Small intestine (tissue), 7 donors: ENCODE measurements at regions not wholly inside any gene's neighbourhood (a gene's known extent, or its start where the extent isn't known, plus 50 kb on each side); places are given as distances from the start of the nearest gene placed in this dataset.
"Not testable (repeated sequence)": the region's sequence is repeated elsewhere in the genome, so short reads cannot be mapped to it uniquely, and the experiment has no call there.

ENCODE experiments used
- DNase-seq, 2 donors: peaks; one replicate each; pipeline versions ENCODE4 v3.0.0 to v3.0.0-alpha.2; 2013
- FAIRE-seq: peaks from 2 replicates; lab custom pipeline; 2012; peaks lifted over from hg19 to GRCh38; lab: Jason Lieb, UNC
- H3K27ac ChIP-seq, 3 donors: one replicate each; pipeline ENCODE4 v1.5.1; 2013; ENCODE audit warnings: low read length in 2 of 3, mild to moderate bottlenecking in 2 of 3, control low read depth in 1 of 3, inconsistent platforms in 1 of 3, low read depth in 1 of 3, moderate library complexity in 1 of 3
- H3K27me3 ChIP-seq, 3 donors: one replicate each; pipeline ENCODE4 v1.6.1; 2013; ENCODE audit warnings: low read length in 3 of 3, inconsistent platforms in 1 of 3; ENCODE audit not compliant: control insufficient read depth in 3 of 3, insufficient read depth in 3 of 3
- H3K36me3 ChIP-seq, 3 donors: one replicate each; pipeline ENCODE4 v1.6.1; 2013; ENCODE audit warnings: low read length in 3 of 3, inconsistent platforms in 1 of 3, low read depth in 1 of 3, mild to moderate bottlenecking in 1 of 3, moderate library complexity in 1 of 3; ENCODE audit not compliant: control insufficient read depth in 3 of 3, insufficient read depth in 2 of 3
- H3K4me1 ChIP-seq, 3 donors: one replicate each; pipeline ENCODE4 v1.6.1; 2013; ENCODE audit warnings: low read length in 2 of 3, inconsistent platforms in 1 of 3, low read depth in 1 of 3, mild to moderate bottlenecking in 1 of 3, moderate library complexity in 1 of 3; ENCODE audit not compliant: control insufficient read depth in 3 of 3, insufficient read depth in 2 of 3
- H3K4me3 ChIP-seq, 3 donors: one replicate each; pipeline ENCODE4 v1.5.1; 2013; ENCODE audit warnings: low read length in 3 of 3, control low read depth in 1 of 3, inconsistent platforms in 1 of 3, low read depth in 1 of 3, mild to moderate bottlenecking in 1 of 3, moderate library complexity in 1 of 3
- H3K9me3 ChIP-seq, 2 donors: one replicate each; pipeline ENCODE4 v1.6.1; 2013; ENCODE audit warnings: low read depth in 1 of 2, low read length in 1 of 2; ENCODE audit not compliant: control insufficient read depth in 2 of 2, insufficient read depth in 1 of 2
- WGBS, 3 donors: extraction: QIAGEN DNeasy Blood & Tissue Kit; methylation state at CpG; one replicate each; pipeline ENCODE4 v1.1.7; 2013; 5-methylcytosine and 5-hydroxymethylcytosine counted together
- donor health status: healthy with polysubstance abuse.
- donor health status: control.
- donor health status: control.
- donor health status: Bipolar disorder and iron deficiency.
- donor health status: healthy.

DNA sequence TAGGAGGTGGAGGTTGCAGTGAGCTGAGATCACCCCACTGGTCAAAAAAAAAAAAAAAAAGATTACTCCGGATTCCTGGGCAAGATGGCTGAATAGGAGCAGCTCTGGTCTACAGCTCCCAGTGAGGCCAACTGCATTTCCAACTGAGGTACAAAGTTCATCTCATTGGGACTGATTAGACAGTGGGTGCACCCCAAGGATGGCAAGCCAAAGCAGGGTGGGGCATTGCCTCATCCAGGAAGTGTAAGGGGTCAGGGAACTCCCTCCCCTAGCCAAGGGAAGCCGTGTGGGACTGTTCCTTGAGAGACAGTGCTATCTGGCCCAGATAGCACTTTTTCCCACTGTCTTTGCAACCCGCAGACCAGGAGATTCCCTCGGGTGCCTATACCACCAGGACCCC is 70.7 kb downstream of the CARTPT start:
- Histone ChIP-seq H3K4me3 (no peak overlapping the region), H3K9me3 (peaks cover 0 to 12% of the 10 kb centered on the region in 2 donors), H3K4me1 (no peaks in the 10 kb centered on the region), H3K27me3 (no peaks in the 10 kb centered on the region), H3K36me3 (no peaks in the 10 kb centered on the region), H3K27ac (no peak overlapping the region)
- DNase-seq: peak in 1 of 2 donors; percentile 81
- FAIRE-seq: no peak
- 61 to 79% (median 63%) methylated on average over 4 of the region's 4 CpGs for WGBS, 3 donors

DNA sequence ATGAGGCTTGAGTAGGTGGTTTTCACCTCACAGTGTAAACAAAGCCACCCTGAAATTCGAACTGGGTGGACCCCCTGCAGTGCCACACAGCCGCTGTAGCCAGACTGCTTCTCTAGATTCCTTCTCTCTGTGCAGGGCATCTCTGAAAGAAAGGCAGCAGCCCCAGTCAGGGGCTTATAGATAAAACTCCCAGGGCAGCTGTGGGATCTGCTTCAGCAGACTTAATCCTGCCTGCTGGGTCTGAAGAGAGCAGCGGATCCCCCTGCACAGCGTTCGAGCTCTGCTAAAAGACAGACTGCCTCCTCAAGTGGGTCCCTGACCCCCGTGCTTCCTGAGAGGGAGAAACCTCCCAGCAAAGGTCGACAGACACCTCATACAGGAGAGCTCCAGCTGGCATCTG is 71.4 kb downstream of the CARTPT start:
- Histone ChIP-seq H3K4me3 (no peak overlapping the region), H3K27me3 (no peaks in the 10 kb centered on the region), H3K9me3 (peaks cover 0 to 12% of the 10 kb centered on the region in 2 donors), H3K36me3 (no peaks in the 10 kb centered on the region), H3K4me1 (no peaks in the 10 kb centered on the region), H3K27ac (no peak overlapping the region)
- DNase-seq (no peak), FAIRE-seq (no peak)
- 59 to 70% (median 63%) methylated on average over 7 of the region's 7 CpGs for WGBS, 3 donors

DNA sequence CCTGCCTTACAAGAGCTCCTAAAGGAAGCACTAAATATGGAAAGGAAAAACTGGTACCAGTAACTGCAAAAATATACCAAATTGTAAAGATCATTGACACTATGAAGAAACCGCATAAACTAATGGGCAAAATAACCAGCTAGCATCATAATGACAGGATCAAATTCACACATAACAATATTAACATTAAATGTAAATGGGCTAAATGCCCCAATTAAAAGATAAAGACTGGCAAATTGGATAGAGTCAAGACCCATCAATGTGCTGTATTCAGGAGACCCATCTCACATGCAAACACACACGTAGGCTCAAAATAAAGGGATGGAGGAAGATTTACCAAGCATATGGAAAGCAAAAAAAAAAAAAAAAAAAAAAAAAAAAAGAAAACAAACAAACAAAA is 73.0 kb downstream of the CARTPT start:
- peaks cover 0 to 12% of the 10 kb centered on the region in 2 donors for H3K9me3 ChIP-seq
- H3K4me3 ChIP-seq, FAIRE-seq, H3K27me3 ChIP-seq, H3K4me1 ChIP-seq, H3K27ac ChIP-seq, DNase-seq, H3K36me3 ChIP-seq: not testable (repeated sequence)
- 83 to 88% (median 85%) methylated on average over 2 of the region's 2 CpGs for WGBS, 3 donors

DNA sequence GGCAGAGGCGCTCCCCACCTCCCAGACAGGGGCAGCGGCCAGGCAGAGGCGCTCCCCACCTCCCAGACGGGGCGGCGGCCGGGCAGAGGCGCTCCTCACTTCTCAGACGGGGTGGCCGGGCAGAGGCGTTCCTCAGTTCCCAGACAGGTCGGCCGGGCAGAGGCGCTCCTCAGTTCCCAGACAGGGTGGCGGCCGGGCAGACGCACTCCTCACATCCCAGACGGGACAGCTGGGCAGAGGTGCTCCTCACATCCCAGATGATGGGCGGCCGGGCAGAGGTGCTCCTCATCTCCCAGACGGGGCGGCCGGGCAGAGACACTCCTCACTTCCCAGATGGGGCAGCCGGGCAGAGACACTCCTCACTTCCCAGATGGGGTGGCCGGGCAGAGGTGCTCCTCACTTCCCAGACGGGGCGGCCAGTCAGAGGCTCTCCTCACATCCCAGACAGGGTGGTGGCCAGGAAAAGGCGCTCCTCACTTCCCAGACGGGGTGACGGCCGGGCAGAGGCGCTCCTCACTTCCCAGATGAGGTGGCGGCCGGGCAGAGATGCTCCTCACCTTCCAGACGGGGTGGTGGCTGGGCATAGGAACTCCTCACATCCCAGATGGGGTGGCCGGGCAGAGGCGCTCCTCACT is 75.1 kb downstream of the CARTPT start:
- H3K4me1 ChIP-seq: no peaks in the 10 kb centered on the region
- FAIRE-seq (no peak), DNase-seq (no peak)
- 91 to 96% (median 95%) methylated on average over 36 to 37 of the region's 37 CpGs for WGBS, 3 donors
- no peak overlapping the region for H3K4me3 ChIP-seq
- no peaks in the 10 kb centered on the region for H3K36me3 ChIP-seq
- no peak overlapping the region for H3K27ac ChIP-seq
- H3K9me3 ChIP-seq: peaks cover 0 to 12% of the 10 kb centered on the region in 2 donors
- no peaks in the 10 kb centered on the region for H3K27me3 ChIP-seq

DNA sequence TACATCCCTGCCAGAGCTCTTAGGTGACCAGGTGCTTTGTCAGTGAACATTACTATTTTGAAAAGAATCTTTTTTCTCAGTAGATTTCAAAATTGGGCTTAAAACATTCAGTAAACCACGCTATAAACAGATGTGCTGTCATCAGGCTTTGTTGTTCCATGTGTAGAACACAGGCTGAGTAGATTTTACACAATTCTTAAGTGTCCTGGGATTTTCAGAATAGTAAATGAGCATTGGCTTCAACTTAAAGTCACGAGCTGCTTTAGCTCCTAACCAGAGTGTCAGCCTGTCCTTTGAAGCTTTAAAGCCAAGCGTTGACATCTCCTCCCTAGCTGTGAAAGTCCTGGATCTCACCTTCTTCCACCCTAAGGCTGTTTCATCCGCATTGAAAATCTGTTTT is 83.6 kb downstream of the CARTPT start:
- no peaks in the 10 kb centered on the region for H3K4me1 ChIP-seq
- 40 to 63% (median 51%) methylated on average over 4 of the region's 4 CpGs for WGBS, 3 donors
- no peak for FAIRE-seq

DNA sequence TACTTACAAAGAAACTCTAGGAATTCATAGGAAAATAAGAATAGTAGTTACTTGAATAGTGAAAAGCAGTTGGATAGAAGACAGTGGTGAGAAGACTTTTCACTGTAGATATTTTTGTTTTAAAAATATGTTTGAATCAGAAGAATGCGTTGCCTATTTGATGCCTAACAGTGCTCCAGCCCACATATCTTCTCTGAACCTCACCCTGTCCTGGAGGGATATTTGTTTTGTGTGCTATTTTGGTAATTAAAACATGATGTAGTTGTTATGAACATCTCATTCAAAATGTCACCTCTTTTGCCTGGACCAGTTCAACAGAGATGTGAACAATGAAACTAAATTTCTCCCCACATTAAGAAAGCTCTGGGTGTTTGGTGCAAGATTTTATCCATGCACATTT is 87.6 kb downstream of the CARTPT start:
- no peak for FAIRE-seq
- Histone ChIP-seq H3K4me1 (no peaks in the 10 kb centered on the region), H3K9me3 (no peaks in the 10 kb centered on the region), H3K36me3 (no peaks in the 10 kb centered on the region), H3K27ac (no peak overlapping the region), H3K4me3 (no peak overlapping the region), H3K27me3 (no peaks in the 10 kb centered on the region)
- DNase-seq: no peak
- WGBS, 3 donors: 87 to 100% (median 89%) methylated on average over 1 of the region's 1 CpG

More for the DNA sequence above, 83.6 kb downstream of the CARTPT start:
- Histone ChIP-seq H3K4me3 (no peak overlapping the region), H3K9me3 (no peaks in the 10 kb centered on the region), H3K36me3 (no peaks in the 10 kb centered on the region), H3K27ac (no peak overlapping the region), H3K27me3 (peaks cover 0 to 2% (median 0%) of the 10 kb centered on the region in 3 donors)
- DNase-seq: no peak

DNA sequence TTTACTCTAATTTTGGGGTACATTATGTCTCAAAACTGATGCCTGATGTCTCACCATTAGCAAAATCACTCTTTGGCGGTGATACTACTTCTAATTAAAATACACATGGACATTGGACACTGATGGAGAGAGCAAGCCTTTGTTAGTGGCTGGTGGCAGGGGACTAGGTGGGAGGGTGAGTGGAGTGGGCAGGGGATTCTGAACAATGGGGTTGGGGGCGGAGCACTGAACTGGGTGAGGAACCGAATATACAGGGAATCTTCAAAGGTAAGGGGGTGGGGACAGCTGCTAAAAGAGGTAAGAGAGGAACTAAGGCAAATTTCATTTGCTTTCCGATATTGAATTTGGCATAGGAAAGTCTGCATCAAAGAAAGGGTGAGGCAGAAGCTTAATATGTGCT is 88.8 kb downstream of the CARTPT start:
- no peak for FAIRE-seq
- WGBS, 3 donors: 46 to 75% (median 55%) methylated on average over 4 of the region's 4 CpGs
- H3K4me1 ChIP-seq: no peaks in the 10 kb centered on the region

DNA sequence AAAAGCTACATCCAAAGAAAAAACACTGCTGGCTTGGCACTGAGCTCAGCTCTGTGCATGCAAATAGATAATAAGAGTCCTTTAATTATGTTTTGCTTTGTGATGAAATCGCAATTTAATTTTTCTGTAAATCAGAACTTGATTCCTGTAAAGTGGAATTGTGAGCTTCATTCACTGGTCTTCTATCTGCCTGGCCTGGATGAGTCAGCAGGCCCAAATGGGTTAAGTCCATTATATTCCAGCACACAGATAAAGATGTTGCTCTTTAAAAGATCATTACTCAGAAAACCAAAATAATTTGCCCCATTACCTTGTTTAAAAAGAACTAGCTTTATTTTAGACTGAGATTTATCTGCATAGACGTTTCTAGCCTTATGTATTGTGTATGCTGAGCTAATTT is 90.4 kb downstream of the CARTPT start:
- H3K36me3 ChIP-seq: no peaks in the 10 kb centered on the region
- H3K27ac ChIP-seq: no peak overlapping the region
- no peak overlapping the region for H3K4me3 ChIP-seq
- no peaks in the 10 kb centered on the region for H3K27me3 ChIP-seq
- no peak for FAIRE-seq
- H3K4me1 ChIP-seq: no peaks in the 10 kb centered on the region
- no peaks in the 10 kb centered on the region for H3K9me3 ChIP-seq
- no peak for DNase-seq
- 70 to 83% (median 72%) methylated on average over 2 of the region's 2 CpGs for WGBS, 3 donors

More for the DNA sequence above, 88.8 kb downstream of the CARTPT start:
- DNase-seq: no peak
- no peaks in the 10 kb centered on the region for H3K36me3 ChIP-seq
- H3K27ac ChIP-seq: no peak overlapping the region
- no peaks in the 10 kb centered on the region for H3K27me3 ChIP-seq
- H3K4me3 ChIP-seq: no peak overlapping the region
- no peaks in the 10 kb centered on the region for H3K9me3 ChIP-seq

DNA sequence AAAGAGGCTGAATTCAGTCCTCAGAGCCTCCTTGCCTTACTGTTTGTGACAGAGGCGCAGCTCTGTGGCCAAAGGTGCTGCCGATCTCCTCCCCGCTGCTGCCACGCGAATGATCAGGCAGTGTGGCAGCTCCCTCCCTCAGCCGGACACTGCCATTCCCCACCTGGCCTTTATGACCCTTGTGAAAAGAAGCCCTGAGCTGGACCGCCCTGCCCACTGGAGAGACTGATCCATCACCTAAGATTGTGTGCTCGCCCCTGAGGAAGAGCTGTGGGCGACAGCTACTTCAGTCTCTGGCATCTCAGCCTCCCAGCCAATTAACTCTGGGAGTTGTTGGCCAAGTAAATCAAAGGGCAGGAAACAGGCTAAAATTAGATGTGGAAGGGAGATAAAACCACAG is 90.9 kb downstream of the CARTPT start:
- no peaks in the 10 kb centered on the region for H3K9me3 ChIP-seq
- no peak overlapping the region for H3K27ac ChIP-seq
- 62 to 81% (median 79%) methylated on average over 9 of the region's 9 CpGs for WGBS, 3 donors
- H3K4me3 ChIP-seq: no peak overlapping the region
- no peaks in the 10 kb centered on the region for H3K4me1 ChIP-seq
- no peaks in the 10 kb centered on the region for H3K27me3 ChIP-seq
- FAIRE-seq (no peak), DNase-seq (no peak)
- H3K36me3 ChIP-seq: no peaks in the 10 kb centered on the region
